ENCODE measurements at regions not wholly inside any gene's neighbourhood (a gene's known extent, or its start where the extent isn't known, plus 50 kb on each side); places are given as distances from the start of the nearest gene placed in this dataset.

GRCh38 chr1:36644556-36644955 lies 161.8 kb upstream of the CSF3R start:
- no peak for TF ChIP-seq ARNTL (CRISPR knock-in tag; IDR thresholded peaks at IDR 0.05; ENCODE audit: borderline replicate concordance, low read depth)
- TF ChIP-seq GLIS3 (CRISPR knock-in tag; IDR thresholded peaks at IDR 0.05): no peak
- TF ChIP-seq SNAI2 (CRISPR knock-in tag; IDR thresholded peaks at IDR 0.05): no peak
- no peak for TF ChIP-seq ISL1 (CRISPR knock-in tag; IDR thresholded peaks at IDR 0.05)
- TF ChIP-seq BACH2 (CRISPR knock-in tag; IDR thresholded peaks at IDR 0.05; ENCODE audit: borderline replicate concordance): no peak
- no peak for TF ChIP-seq CREB5 (CRISPR knock-in tag; IDR thresholded peaks at IDR 0.05; ENCODE audit: low read depth)
- TF ChIP-seq ESRRG (CRISPR knock-in tag; IDR thresholded peaks at IDR 0.05): no peak
- TF ChIP-seq CSRNP3 (CRISPR knock-in tag; IDR thresholded peaks at IDR 0.05): no peak
- TF ChIP-seq PPARA (CRISPR knock-in tag; IDR thresholded peaks at IDR 0.05; ENCODE audit: borderline replicate concordance): no peak
- TF ChIP-seq ZNF70 (CRISPR knock-in tag; IDR thresholded peaks at IDR 0.05): no peak
- no peak for TF ChIP-seq TCF4 (CRISPR knock-in tag; IDR thresholded peaks at IDR 0.05; ENCODE audit: borderline replicate concordance)
- no peak for ATAC-seq

GRCh38 chr1:36643371-36644270 lies 160.9 kb upstream of the CSF3R start:
- no peak for ATAC-seq
- no peak for TF ChIP-seq ESRRG (CRISPR knock-in tag; IDR thresholded peaks at IDR 0.05)
- TF ChIP-seq PATZ1 (CRISPR knock-in tag; IDR thresholded peaks at IDR 0.05; ENCODE audit: borderline replicate concordance): no peak
- no peak for TF ChIP-seq ZNF70 (CRISPR knock-in tag; IDR thresholded peaks at IDR 0.05)
- TF ChIP-seq GLIS3 (CRISPR knock-in tag; IDR thresholded peaks at IDR 0.05): no peak
- TF ChIP-seq ARNTL (CRISPR knock-in tag; IDR thresholded peaks at IDR 0.05; ENCODE audit: borderline replicate concordance, low read depth): no peak
- no peak for TF ChIP-seq CSDC2 (CRISPR knock-in tag; IDR thresholded peaks at IDR 0.05)
- TF ChIP-seq TCF4 (CRISPR knock-in tag; IDR thresholded peaks at IDR 0.05; ENCODE audit: borderline replicate concordance): no peak
- TF ChIP-seq POU6F1 (CRISPR knock-in tag; IDR thresholded peaks at IDR 0.05; ENCODE audit: borderline replicate concordance, low read depth): no peak
- no peak for TF ChIP-seq CREB5 (CRISPR knock-in tag; IDR thresholded peaks at IDR 0.05; ENCODE audit: low read depth)
- no peak for TF ChIP-seq BACH2 (CRISPR knock-in tag; IDR thresholded peaks at IDR 0.05; ENCODE audit: borderline replicate concordance)
- TF ChIP-seq ZNF565 (CRISPR knock-in tag; conservative IDR thresholded peaks at IDR 0.05; ENCODE audit: low read depth): no peak
- TF ChIP-seq TOX (CRISPR knock-in tag; IDR thresholded peaks at IDR 0.05; ENCODE audit: borderline replicate concordance): no peak
- no peak for TF ChIP-seq ISL1 (CRISPR knock-in tag; IDR thresholded peaks at IDR 0.05)
- no peak for TF ChIP-seq OSR1 (CRISPR knock-in tag; IDR thresholded peaks at IDR 0.05)

- no peak for ATAC-seq
- no peak for TF ChIP-seq TSHZ2 (CRISPR knock-in tag; IDR thresholded peaks at IDR 0.05)
- no peak for TF ChIP-seq ARNTL (CRISPR knock-in tag; IDR thresholded peaks at IDR 0.05; ENCODE audit: borderline replicate concordance, low read depth)
- TF ChIP-seq CREB5 (CRISPR knock-in tag; IDR thresholded peaks at IDR 0.05; ENCODE audit: low read depth): no peak
These were observed 160.1 kb upstream of the CSF3R start for GRCh38 chr1:36642802-36643201.
